Raji (cell line): ENCODE measurements at regions not wholly inside any gene's neighbourhood (a gene's known extent, or its start where the extent isn't known, plus 50 kb on each side); places are given as distances from the start of the nearest gene placed in this dataset.

Source experiments
- POLR2A ChIP-seq: IDR thresholded peaks from 2 replicates; pipeline ENCODE4 v1.6.1; 2011; ENCODE audit warnings: low read depth, low read length, control low read depth; ENCODE audit not compliant: insufficient read depth

GRCh38 chr15:26318689-26319088, 454.2 kb downstream of the GABRB3 start:
- TF ChIP-seq POLR2A = no peak

- no peak for TF ChIP-seq POLR2A
Observed at GRCh38 chr15:26314577-26314976, 451.4 kb upstream of the ATP10A start.

- no peak for TF ChIP-seq POLR2A
Observed at GRCh38 chr15:26311710-26312236, 448.6 kb upstream of the ATP10A start.

GRCh38 chr15:26298659-26299170, 435.6 kb upstream of the ATP10A start:
- no peak for TF ChIP-seq POLR2A

GRCh38 chr15:26298010-26298658, 435.0 kb upstream of the ATP10A start:
- no peak for TF ChIP-seq POLR2A

- TF ChIP-seq POLR2A = no peak
Observed at GRCh38 chr15:26295336-26296085, 432.4 kb upstream of the ATP10A start.

GRCh38 chr15:26294059-26294689, 431.0 kb upstream of the ATP10A start:
- no peak for TF ChIP-seq POLR2A

GRCh38 chr15:26287381-26287780, 424.3 kb upstream of the ATP10A start:
- no peak for TF ChIP-seq POLR2A

GRCh38 chr15:26280281-26280680, 417.2 kb upstream of the ATP10A start:
- TF ChIP-seq POLR2A = no peak

GRCh38 chr15:26261966-26262365, 398.8 kb upstream of the ATP10A start:
- no peak for TF ChIP-seq POLR2A

- TF ChIP-seq POLR2A = no peak
Observed at GRCh38 chr15:26261413-26261812, 398.3 kb upstream of the ATP10A start.

GRCh38 chr15:26260517-26261133, 397.5 kb upstream of the ATP10A start:
- TF ChIP-seq POLR2A = no peak

GRCh38 chr15:26259581-26259980, 396.5 kb upstream of the ATP10A start:
- no peak for TF ChIP-seq POLR2A

- TF ChIP-seq POLR2A = no peak
Observed at GRCh38 chr15:26243382-26243781, 380.3 kb upstream of the ATP10A start.

GRCh38 chr15:26242565-26243071, 379.5 kb upstream of the ATP10A start:
- TF ChIP-seq POLR2A = no peak

- no peak for TF ChIP-seq POLR2A
Observed at GRCh38 chr15:26235864-26236263, 372.7 kb upstream of the ATP10A start.
